KMS-11 (cell line): ENCODE measurements at regions not wholly inside any gene's neighbourhood (a gene's known extent, or its start where the extent isn't known, plus 50 kb on each side); places are given as distances from the start of the nearest gene placed in this dataset.

Source experiments
- H2AFZ ChIP-seq: fragments of 200-600 bp; sonication (generic); 2 replicates; pipeline ENCODE4 v1.6.1; 2016; ENCODE audit warnings: antibody characterized with exemption, mixed run types, low read depth
- H3K27ac ChIP-seq: fragments of 200-600 bp; sonication (generic); 2 replicates; pipeline ENCODE4 v1.6.1; 2016; ENCODE audit warnings: mild to moderate bottlenecking, mixed run types
- H3K27me3 ChIP-seq: fragments of 200-600 bp; sonication (generic); 2 replicates; pipeline ENCODE4 v1.6.1; 2017; ENCODE audit warnings: mild to moderate bottlenecking, low read depth, mixed run types, moderate library complexity; ENCODE audit not compliant: insufficient read depth
- H3K36me3 ChIP-seq: fragments of 200-600 bp; sonication (generic); 2 replicates; pipeline ENCODE4 v1.6.1; 2017; ENCODE audit warnings: mild to moderate bottlenecking, mixed run types; ENCODE audit not compliant: insufficient read depth
- H3K4me1 ChIP-seq: fragments of 200-600 bp; sonication (generic); 2 replicates; pipeline ENCODE4 v1.6.1; 2016; ENCODE audit warnings: mild to moderate bottlenecking, low read depth, mixed run types; ENCODE audit not compliant: poor library complexity, severe bottlenecking
- H3K4me2 ChIP-seq: fragments of 200-600 bp; sonication (generic); 2 replicates; pipeline ENCODE4 v1.7.0; 2016; ENCODE audit warnings: mild to moderate bottlenecking, mixed run types
- H3K4me3 ChIP-seq: fragments of 200-600 bp; sonication (generic); IDR thresholded peaks from 2 replicates; pipeline ENCODE4 v1.6.1; 2017; ENCODE audit warnings: low read depth, low read length, mixed read lengths; ENCODE audit not compliant: insufficient read depth
- H3K79me2 ChIP-seq: fragments of 200-600 bp; sonication (generic); 2 replicates; pipeline ENCODE4 v1.6.1; 2016; ENCODE audit warnings: low read depth, mixed run types; ENCODE audit not compliant: insufficient read depth
- H3K9ac ChIP-seq: fragments of 200-600 bp; sonication (generic); 2 replicates; pipeline ENCODE4 v1.6.1; 2016; ENCODE audit warnings: mild to moderate bottlenecking, mixed run types
- H4K20me1 ChIP-seq: fragments of 200-600 bp; sonication (generic); 2 replicates; pipeline ENCODE4 v1.6.1; 2016; ENCODE audit warnings: mild to moderate bottlenecking, mixed run types; ENCODE audit not compliant: insufficient read depth
- CTCF ChIP-seq: fragments of 200-600 bp; sonication (generic); conservative IDR thresholded peaks from 2 replicates; pipeline ENCODE4 v1.6.1; 2017; ENCODE audit warnings: low read depth, mild to moderate bottlenecking, antibody characterized with exemption, low read length, moderate library complexity, mixed read lengths

GRCh38 chr9:80679916-80680315 is 1009.4 kb downstream of the TLE1 start:
- no peak overlapping the region for H2AFZ ChIP-seq
- H3K4me3 ChIP-seq: no peak overlapping the region

GRCh38 chr9:80678906-80679305 is 1010.4 kb downstream of the TLE1 start:
- Histone ChIP-seq H3K27me3 (no peaks in the 10 kb centered on the region), H3K4me1 (no peaks in the 10 kb centered on the region), H3K36me3 (no peaks in the 10 kb centered on the region), H3K4me2 (no peak overlapping the region), H2AFZ (no peak overlapping the region), H4K20me1 (no peaks in the 10 kb centered on the region), H3K9ac (no peak overlapping the region), H3K27ac (no peak overlapping the region), H3K79me2 (no peaks in the 10 kb centered on the region), H3K4me3 (no peak overlapping the region)
- TF ChIP-seq CTCF: no peak

More at GRCh38 chr9:80679916-80680315, 1009.4 kb downstream of the TLE1 start:
- Histone ChIP-seq H4K20me1 (no peaks in the 10 kb centered on the region), H3K27ac (no peak overlapping the region), H3K36me3 (no peaks in the 10 kb centered on the region), H3K9ac (no peak overlapping the region), H3K79me2 (no peaks in the 10 kb centered on the region), H3K27me3 (no peaks in the 10 kb centered on the region), H3K4me2 (no peak overlapping the region), H3K4me1 (no peaks in the 10 kb centered on the region)
- no peak for TF ChIP-seq CTCF

GRCh38 chr9:80673496-80673895 is 1015.9 kb downstream of the TLE1 start:
- no peak overlapping the region for H3K4me3 ChIP-seq
- H3K79me2 ChIP-seq: no peaks in the 10 kb centered on the region
- H3K4me2 ChIP-seq: no peak overlapping the region
- H3K27ac ChIP-seq: no peak overlapping the region
- no peak overlapping the region for H3K9ac ChIP-seq
- H3K27me3 ChIP-seq: no peaks in the 10 kb centered on the region
- no peaks in the 10 kb centered on the region for H4K20me1 ChIP-seq
- no peak for TF ChIP-seq CTCF
- H3K36me3 ChIP-seq: no peaks in the 10 kb centered on the region
- H3K4me1 ChIP-seq: no peaks in the 10 kb centered on the region
- no peak overlapping the region for H2AFZ ChIP-seq

- Histone ChIP-seq H2AFZ (no peak overlapping the region), H3K4me1 (no peaks in the 10 kb centered on the region), H3K36me3 (no peaks in the 10 kb centered on the region), H3K4me3 (no peak overlapping the region), H3K9ac (no peak overlapping the region), H3K27ac (no peak overlapping the region), H3K4me2 (no peak overlapping the region), H3K27me3 (no peaks in the 10 kb centered on the region), H3K79me2 (no peaks in the 10 kb centered on the region), H4K20me1 (no peaks in the 10 kb centered on the region)
- no peak for TF ChIP-seq CTCF
These were observed 1023.9 kb downstream of the TLE1 start for GRCh38 chr9:80665479-80665878.
